Liver (tissue), 8 donors: ENCODE measurements at regions not wholly inside any gene's neighbourhood (a gene's known extent, or its start where the extent isn't known, plus 50 kb on each side); places are given as distances from the start of the nearest gene placed in this dataset.

ENCODE experiments used
- DNase-seq: peaks from one replicate; pipeline ENCODE4 v3.0.0-alpha.2; 2017; ENCODE audit warnings: low spot score
- H3K27ac ChIP-seq, 2 donors: one replicate each; pipeline ENCODE4 v1.7.0; 2013; ENCODE audit warnings: inconsistent platforms in 2 of 2, low read length in 2 of 2, control low read depth in 1 of 2, low read depth in 1 of 2, mild to moderate bottlenecking in 1 of 2
- H3K27me3 ChIP-seq, 4 donors: one replicate each; pipeline versions ENCODE4 v1.6.1 to v1.7.0; 2013; ENCODE audit warnings: low read length in 3 of 4, inconsistent platforms in 1 of 4, mild to moderate bottlenecking in 1 of 4, moderate library complexity in 1 of 4; ENCODE audit not compliant: control insufficient read depth in 4 of 4, insufficient read depth in 4 of 4
- H3K36me3 ChIP-seq, 4 donors: one replicate each; pipeline versions ENCODE4 v1.6.1 to v1.7.0; 2013; ENCODE audit warnings: low read length in 3 of 4, mild to moderate bottlenecking in 3 of 4, low read depth in 1 of 4, moderate library complexity in 1 of 4; ENCODE audit not compliant: control insufficient read depth in 4 of 4, insufficient read depth in 3 of 4
- H3K4me1 ChIP-seq, 4 donors: one replicate each; pipeline versions ENCODE4 v1.6.1 to v1.7.0; 2013; ENCODE audit warnings: low read length in 3 of 4, mild to moderate bottlenecking in 3 of 4, moderate library complexity in 1 of 4; ENCODE audit not compliant: control insufficient read depth in 4 of 4, insufficient read depth in 4 of 4
- H3K4me3 ChIP-seq, 3 donors: one replicate each; pipeline versions ENCODE4 v1.6.1 to v1.7.0; 2013; ENCODE audit warnings: low read length in 3 of 3, control low read depth in 1 of 3, low read depth in 1 of 3, mild to moderate bottlenecking in 1 of 3
- H3K9ac ChIP-seq, 2 donors: one replicate each; pipeline ENCODE4 v1.7.0; 2013; ENCODE audit warnings: low read length in 2 of 2, mild to moderate bottlenecking in 2 of 2, moderate library complexity in 2 of 2, control low read depth in 1 of 2, low read depth in 1 of 2
- H3K9me3 ChIP-seq, 4 donors: one replicate each; pipeline versions ENCODE4 v1.6.1 to v1.7.0; 2013; ENCODE audit warnings: low read length in 3 of 4; ENCODE audit not compliant: control insufficient read depth in 4 of 4
- EGR1 ChIP-seq, 2 donors: IDR thresholded peaks; 2 replicates each; pipeline ENCODE4 v1.6.1; 2016 to 2018; ENCODE audit warnings: antibody characterized with exemption in 2 of 2, low read depth in 2 of 2
- FOXA1 ChIP-seq: IDR thresholded peaks from 2 replicates; pipeline ENCODE4 v1.6.1; 2016; ENCODE audit warnings: antibody characterized with exemption
- FOXA2 ChIP-seq: IDR thresholded peaks from 2 replicates; pipeline ENCODE4 v1.6.1; 2016; ENCODE audit warnings: antibody characterized with exemption
- GABPA ChIP-seq, 2 donors: IDR thresholded peaks in 1 of 2; conservative IDR thresholded peaks in 1 of 2; 2 replicates each; pipeline ENCODE4 v1.6.1; 2016; ENCODE audit warnings: antibody characterized with exemption in 2 of 2, mild to moderate bottlenecking in 1 of 2, moderate library complexity in 1 of 2
- HNF4A ChIP-seq, 2 donors: conservative IDR thresholded peaks; 2 replicates each; pipeline ENCODE4 v1.6.1; 2016; ENCODE audit warnings: antibody characterized with exemption in 2 of 2, mild to moderate bottlenecking in 2 of 2
- HNF4G ChIP-seq: IDR thresholded peaks from 2 replicates; pipeline ENCODE4 v1.6.1; 2016; ENCODE audit warnings: antibody characterized with exemption
- JUND ChIP-seq, 2 donors: IDR thresholded peaks; 2 replicates each; pipeline ENCODE4 v1.6.1; 2016; ENCODE audit warnings: antibody characterized with exemption in 2 of 2
- NR2F2 ChIP-seq: IDR thresholded peaks from 2 replicates; pipeline ENCODE4 v1.6.1; 2016; ENCODE audit warnings: antibody characterized with exemption
- RAD21 ChIP-seq, 2 donors: IDR thresholded peaks; 2 replicates each; pipeline ENCODE4 v1.6.1; 2016; ENCODE audit warnings: antibody characterized with exemption in 2 of 2, mild to moderate bottlenecking in 2 of 2
- RXRA ChIP-seq, 2 donors: IDR thresholded peaks; 2 replicates each; pipeline ENCODE4 v1.6.1; 2017 to 2018; ENCODE audit warnings: antibody characterized with exemption in 2 of 2, mild to moderate bottlenecking in 1 of 2
- SP1 ChIP-seq: IDR thresholded peaks from 2 replicates; pipeline ENCODE4 v1.6.1; 2018; ENCODE audit warnings: antibody characterized with exemption, mild to moderate bottlenecking
- TAF1 ChIP-seq: conservative IDR thresholded peaks from 2 replicates; pipeline ENCODE4 v1.6.1; 2016; ENCODE audit warnings: antibody characterized with exemption, mild to moderate bottlenecking
- YY1 ChIP-seq: IDR thresholded peaks from 2 replicates; pipeline ENCODE4 v1.6.1; 2016; ENCODE audit warnings: antibody characterized with exemption, mild to moderate bottlenecking
- WGBS: extraction: QIAGEN DNeasy Blood & Tissue Kit; methylation state at CpG from one replicate; pipeline ENCODE4 v1.1.7; 2013; 5-methylcytosine and 5-hydroxymethylcytosine counted together
- TF ChIP-seq, protein P1 (sequence below): fragments of 150-350 bp; IDR thresholded peaks from 2 replicates; pipeline ENCODE4 v1.5.1; 2017; ENCODE audit warnings: improper control_type of control experiment, low read depth, low read length; ENCODE audit not compliant: missing input control
- TF ChIP-seq, protein P2 (sequence below): IDR thresholded peaks from 2 replicates; pipeline ENCODE4 v1.6.1; 2016; ENCODE audit warnings: antibody characterized with exemption
- TF ChIP-seq, protein P3 (sequence below): IDR thresholded peaks from 2 replicates; pipeline ENCODE4 v1.6.1; 2016; ENCODE audit warnings: antibody characterized with exemption
- TF ChIP-seq, protein P4 (sequence below): IDR thresholded peaks from 2 replicates; pipeline ENCODE4 v1.6.1; 2016; ENCODE audit warnings: antibody characterized with exemption, mild to moderate bottlenecking
- TF ChIP-seq, protein P5 (sequence below): IDR thresholded peaks from 2 replicates; pipeline ENCODE4 v1.6.1; 2016; ENCODE audit warnings: antibody characterized with exemption
- donor health status: healthy.
- donor health status: healthy.
- donor health status: healthy.
- donor health status: healthy.
- donor health status: healthy.

DNA sequence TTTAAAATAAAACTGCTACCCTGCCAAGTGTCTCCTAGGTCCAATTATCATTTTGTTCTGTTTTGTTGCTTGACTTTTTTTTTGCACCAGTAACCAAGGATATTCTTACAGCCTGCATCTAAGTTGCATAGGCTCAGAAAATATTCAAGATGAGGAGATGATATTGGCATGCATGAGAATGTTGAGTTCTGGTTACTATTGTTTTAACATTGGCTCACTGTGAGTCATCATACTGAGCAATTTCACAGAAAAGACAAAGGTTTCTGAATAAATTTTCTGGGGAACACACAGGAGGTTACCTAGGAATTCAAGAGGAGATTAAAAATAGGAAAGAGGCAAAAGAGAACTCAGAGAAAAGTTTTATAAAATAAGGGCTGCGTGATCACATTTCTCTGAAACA lies 84.8 kb upstream of the POU3F3 start:
- no peak for DNase-seq
- 81% methylated on average over 1 of the region's 1 CpG for WGBS
- H3K27me3 ChIP-seq, result no peaks in the 10 kb centered on the region

DNA sequence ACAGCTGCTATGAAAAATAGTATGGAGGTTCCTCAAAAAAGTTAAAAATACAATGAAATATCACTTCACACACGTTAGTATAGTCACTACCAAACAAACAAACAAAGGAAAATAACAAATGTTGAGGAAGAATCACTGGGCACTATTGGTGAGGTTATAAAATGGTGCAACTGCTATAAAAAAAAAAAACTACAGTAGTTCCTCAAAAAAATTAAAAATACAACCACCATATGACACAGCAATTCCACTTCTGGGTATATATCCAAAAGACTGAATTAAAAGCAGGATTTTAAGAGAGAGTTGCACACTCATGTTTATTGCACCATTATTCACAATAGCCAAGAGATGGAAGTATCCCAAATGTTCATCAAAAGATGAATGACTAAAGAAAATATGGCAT lies 80.9 kb upstream of the POU3F3 start:
- Histone ChIP-seq H3K9ac (no peak overlapping the region), H3K27me3 (no peaks in the 10 kb centered on the region), H3K36me3 (no peaks in the 10 kb centered on the region), H3K4me3 (no peak overlapping the region), H3K9me3 (no peaks in the 10 kb centered on the region), H3K27ac (no peak overlapping the region), H3K4me1 (no peaks in the 10 kb centered on the region)
- TF ChIP-seq, protein P1, sequence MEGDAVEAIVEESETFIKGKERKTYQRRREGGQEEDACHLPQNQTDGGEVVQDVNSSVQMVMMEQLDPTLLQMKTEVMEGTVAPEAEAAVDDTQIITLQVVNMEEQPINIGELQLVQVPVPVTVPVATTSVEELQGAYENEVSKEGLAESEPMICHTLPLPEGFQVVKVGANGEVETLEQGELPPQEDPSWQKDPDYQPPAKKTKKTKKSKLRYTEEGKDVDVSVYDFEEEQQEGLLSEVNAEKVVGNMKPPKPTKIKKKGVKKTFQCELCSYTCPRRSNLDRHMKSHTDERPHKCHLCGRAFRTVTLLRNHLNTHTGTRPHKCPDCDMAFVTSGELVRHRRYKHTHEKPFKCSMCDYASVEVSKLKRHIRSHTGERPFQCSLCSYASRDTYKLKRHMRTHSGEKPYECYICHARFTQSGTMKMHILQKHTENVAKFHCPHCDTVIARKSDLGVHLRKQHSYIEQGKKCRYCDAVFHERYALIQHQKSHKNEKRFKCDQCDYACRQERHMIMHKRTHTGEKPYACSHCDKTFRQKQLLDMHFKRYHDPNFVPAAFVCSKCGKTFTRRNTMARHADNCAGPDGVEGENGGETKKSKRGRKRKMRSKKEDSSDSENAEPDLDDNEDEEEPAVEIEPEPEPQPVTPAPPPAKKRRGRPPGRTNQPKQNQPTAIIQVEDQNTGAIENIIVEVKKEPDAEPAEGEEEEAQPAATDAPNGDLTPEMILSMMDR, result no peak
- TF ChIP-seq RAD21 (IDR thresholded peaks at IDR 0.05) (no peak), FOXA2 (no peak), EGR1 (IDR thresholded peaks at IDR 0.05; ENCODE audit: low read depth in 2 of 2) (no peak), FOXA1 (no peak), HNF4G (no peak), JUND (IDR thresholded peaks at IDR 0.05) (no peak), YY1 (no peak), SP1 (no peak), NR2F2 (no peak), GABPA (IDR thresholded peaks at IDR 0.05 in 1 of 2, conservative IDR thresholded peaks at IDR 0.05 in 1 of 2) (no peak), HNF4A (conservative IDR thresholded peaks at IDR 0.05) (no peak), RXRA (IDR thresholded peaks at IDR 0.05) (no peak), TAF1 (no peak)
- TF ChIP-seq, protein P2, sequence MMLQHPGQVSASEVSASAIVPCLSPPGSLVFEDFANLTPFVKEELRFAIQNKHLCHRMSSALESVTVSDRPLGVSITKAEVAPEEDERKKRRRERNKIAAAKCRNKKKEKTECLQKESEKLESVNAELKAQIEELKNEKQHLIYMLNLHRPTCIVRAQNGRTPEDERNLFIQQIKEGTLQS, result no peak
- TF ChIP-seq, protein P3, sequence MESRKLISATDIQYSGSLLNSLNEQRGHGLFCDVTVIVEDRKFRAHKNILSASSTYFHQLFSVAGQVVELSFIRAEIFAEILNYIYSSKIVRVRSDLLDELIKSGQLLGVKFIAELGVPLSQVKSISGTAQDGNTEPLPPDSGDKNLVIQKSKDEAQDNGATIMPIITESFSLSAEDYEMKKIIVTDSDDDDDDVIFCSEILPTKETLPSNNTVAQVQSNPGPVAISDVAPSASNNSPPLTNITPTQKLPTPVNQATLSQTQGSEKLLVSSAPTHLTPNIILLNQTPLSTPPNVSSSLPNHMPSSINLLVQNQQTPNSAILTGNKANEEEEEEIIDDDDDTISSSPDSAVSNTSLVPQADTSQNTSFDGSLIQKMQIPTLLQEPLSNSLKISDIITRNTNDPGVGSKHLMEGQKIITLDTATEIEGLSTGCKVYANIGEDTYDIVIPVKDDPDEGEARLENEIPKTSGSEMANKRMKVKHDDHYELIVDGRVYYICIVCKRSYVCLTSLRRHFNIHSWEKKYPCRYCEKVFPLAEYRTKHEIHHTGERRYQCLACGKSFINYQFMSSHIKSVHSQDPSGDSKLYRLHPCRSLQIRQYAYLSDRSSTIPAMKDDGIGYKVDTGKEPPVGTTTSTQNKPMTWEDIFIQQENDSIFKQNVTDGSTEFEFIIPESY, result no peak
- TF ChIP-seq, protein P4, sequence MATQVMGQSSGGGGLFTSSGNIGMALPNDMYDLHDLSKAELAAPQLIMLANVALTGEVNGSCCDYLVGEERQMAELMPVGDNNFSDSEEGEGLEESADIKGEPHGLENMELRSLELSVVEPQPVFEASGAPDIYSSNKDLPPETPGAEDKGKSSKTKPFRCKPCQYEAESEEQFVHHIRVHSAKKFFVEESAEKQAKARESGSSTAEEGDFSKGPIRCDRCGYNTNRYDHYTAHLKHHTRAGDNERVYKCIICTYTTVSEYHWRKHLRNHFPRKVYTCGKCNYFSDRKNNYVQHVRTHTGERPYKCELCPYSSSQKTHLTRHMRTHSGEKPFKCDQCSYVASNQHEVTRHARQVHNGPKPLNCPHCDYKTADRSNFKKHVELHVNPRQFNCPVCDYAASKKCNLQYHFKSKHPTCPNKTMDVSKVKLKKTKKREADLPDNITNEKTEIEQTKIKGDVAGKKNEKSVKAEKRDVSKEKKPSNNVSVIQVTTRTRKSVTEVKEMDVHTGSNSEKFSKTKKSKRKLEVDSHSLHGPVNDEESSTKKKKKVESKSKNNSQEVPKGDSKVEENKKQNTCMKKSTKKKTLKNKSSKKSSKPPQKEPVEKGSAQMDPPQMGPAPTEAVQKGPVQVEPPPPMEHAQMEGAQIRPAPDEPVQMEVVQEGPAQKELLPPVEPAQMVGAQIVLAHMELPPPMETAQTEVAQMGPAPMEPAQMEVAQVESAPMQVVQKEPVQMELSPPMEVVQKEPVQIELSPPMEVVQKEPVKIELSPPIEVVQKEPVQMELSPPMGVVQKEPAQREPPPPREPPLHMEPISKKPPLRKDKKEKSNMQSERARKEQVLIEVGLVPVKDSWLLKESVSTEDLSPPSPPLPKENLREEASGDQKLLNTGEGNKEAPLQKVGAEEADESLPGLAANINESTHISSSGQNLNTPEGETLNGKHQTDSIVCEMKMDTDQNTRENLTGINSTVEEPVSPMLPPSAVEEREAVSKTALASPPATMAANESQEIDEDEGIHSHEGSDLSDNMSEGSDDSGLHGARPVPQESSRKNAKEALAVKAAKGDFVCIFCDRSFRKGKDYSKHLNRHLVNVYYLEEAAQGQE, result no peak
- TF ChIP-seq, protein P5, sequence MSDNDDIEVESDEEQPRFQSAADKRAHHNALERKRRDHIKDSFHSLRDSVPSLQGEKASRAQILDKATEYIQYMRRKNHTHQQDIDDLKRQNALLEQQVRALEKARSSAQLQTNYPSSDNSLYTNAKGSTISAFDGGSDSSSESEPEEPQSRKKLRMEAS, result no peak
- 23% methylated on average over 1 of the region's 1 CpG for WGBS
- no peak for DNase-seq

More for the DNA sequence above, 84.8 kb upstream of the POU3F3 start:
- Histone ChIP-seq H3K36me3 (no peaks in the 10 kb centered on the region), H3K4me1 (no peaks in the 10 kb centered on the region), H3K9ac (no peak overlapping the region), H3K9me3 (no peaks in the 10 kb centered on the region), H3K27ac (no peak overlapping the region), H3K4me3 (no peak overlapping the region)
- no peak for TF ChIP-seq HNF4A (conservative IDR thresholded peaks at IDR 0.05)
- TF ChIP-seq RXRA (IDR thresholded peaks at IDR 0.05), result no peak
